Left ventricle myocardium inferior (tissue), 1 donor: ENCODE measurements at regions not wholly inside any gene's neighbourhood (a gene's known extent, or its start where the extent isn't known, plus 50 kb on each side); places are given as distances from the start of the nearest gene placed in this dataset.

Experiments used
- DNase-seq: peaks from one replicate; pipeline ENCODE4 v3.0.0-alpha.2; 2020
- H3K27ac ChIP-seq: fragments of 200-600 bp; replicated peaks from 2 replicates; pipeline ENCODE4 v1.8.0; 2021
- H3K27me3 ChIP-seq: fragments of 200-600 bp; 2 replicates; pipeline ENCODE4 v1.8.0; 2021; ENCODE audit warnings: low read depth
- H3K36me3 ChIP-seq: fragments of 200-600 bp; 2 replicates; pipeline ENCODE4 v1.8.0; 2021
- H3K4me1 ChIP-seq: fragments of 200-600 bp; 2 replicates; pipeline ENCODE4 v1.8.0; 2021
- H3K4me3 ChIP-seq: fragments of 200-600 bp; 2 replicates; pipeline ENCODE4 v1.8.0; 2021; ENCODE audit warnings: mild to moderate bottlenecking, moderate library complexity
- H3K9me3 ChIP-seq: fragments of 200-600 bp; replicated peaks from 2 replicates; pipeline ENCODE4 v1.8.0; 2021
- intact Hi-C: fragments of 100-400 bp; cut with micrococcal nuclease; formaldehyde crosslinking; loops from one replicate; pipeline ENCODE4 v1.11.0; 2022
- TF ChIP-seq, protein P1 (sequence below): fragments of 200-600 bp; IDR thresholded peaks from 2 replicates; pipeline ENCODE4 v1.8.0; 2021; ENCODE audit warnings: antibody characterized with exemption, mild to moderate bottlenecking, borderline replicate concordance
- donor health status: DM: no; HTN: yes; CAD: no; lungs with severe emphysema.

DNA sequence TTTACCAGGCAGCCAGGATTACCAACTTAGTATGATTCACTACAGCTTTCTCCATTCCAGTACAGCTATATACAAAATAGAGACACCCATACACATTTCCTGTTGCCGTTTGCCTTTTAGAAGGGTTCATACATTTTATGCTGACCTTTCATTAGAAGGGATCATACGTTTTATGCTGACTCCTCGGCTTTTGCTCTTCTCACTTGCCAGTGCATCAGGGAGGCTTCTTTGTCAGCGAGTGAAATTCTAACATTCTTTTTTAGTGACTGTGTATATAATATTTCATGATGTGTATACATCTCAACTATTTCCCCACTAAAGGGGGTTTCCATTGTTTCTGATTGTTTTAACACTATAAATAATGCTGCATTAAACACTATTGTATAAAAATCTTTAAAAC, 552.6 kb downstream of the TRIML1 start:
- DNase-seq, result no peak
- no peaks in the 10 kb centered on the region for H3K36me3 ChIP-seq
- H3K4me1 ChIP-seq, result no peaks in the 10 kb centered on the region
- H3K9me3 ChIP-seq, result no peaks in the 10 kb centered on the region
- H3K4me3 ChIP-seq, result no peak overlapping the region
- no peak overlapping the region for H3K27ac ChIP-seq
- TF ChIP-seq, protein P1, sequence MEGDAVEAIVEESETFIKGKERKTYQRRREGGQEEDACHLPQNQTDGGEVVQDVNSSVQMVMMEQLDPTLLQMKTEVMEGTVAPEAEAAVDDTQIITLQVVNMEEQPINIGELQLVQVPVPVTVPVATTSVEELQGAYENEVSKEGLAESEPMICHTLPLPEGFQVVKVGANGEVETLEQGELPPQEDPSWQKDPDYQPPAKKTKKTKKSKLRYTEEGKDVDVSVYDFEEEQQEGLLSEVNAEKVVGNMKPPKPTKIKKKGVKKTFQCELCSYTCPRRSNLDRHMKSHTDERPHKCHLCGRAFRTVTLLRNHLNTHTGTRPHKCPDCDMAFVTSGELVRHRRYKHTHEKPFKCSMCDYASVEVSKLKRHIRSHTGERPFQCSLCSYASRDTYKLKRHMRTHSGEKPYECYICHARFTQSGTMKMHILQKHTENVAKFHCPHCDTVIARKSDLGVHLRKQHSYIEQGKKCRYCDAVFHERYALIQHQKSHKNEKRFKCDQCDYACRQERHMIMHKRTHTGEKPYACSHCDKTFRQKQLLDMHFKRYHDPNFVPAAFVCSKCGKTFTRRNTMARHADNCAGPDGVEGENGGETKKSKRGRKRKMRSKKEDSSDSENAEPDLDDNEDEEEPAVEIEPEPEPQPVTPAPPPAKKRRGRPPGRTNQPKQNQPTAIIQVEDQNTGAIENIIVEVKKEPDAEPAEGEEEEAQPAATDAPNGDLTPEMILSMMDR, result no peak
- intact Hi-C loops, result no loop called here
- H3K27me3 ChIP-seq, result peaks cover 4% of the 10 kb centered on the region

DNA sequence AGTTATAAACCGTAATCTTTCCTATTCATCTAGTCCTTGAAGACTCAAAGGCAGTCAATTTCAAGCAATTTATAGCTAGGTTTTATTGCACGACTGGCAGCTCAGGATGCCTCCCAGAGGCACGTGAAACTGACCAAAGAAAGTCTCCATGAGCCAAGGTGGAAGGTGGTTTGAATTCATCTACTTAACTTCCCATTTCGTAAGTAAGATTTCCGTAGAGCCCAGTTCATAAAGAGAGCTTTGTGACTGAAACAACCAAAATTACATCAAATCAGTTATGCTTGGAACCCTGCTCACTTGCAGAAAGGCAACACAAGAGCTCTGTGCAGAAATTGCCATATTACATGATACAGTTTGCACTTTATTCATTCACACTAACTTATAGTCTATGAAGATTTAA, 556.0 kb downstream of the TRIML1 start:
- no peaks in the 10 kb centered on the region for H3K36me3 ChIP-seq
- no peaks in the 10 kb centered on the region for H3K9me3 ChIP-seq
- H3K27me3 ChIP-seq, result peaks cover 6% of the 10 kb centered on the region
- H3K4me3 ChIP-seq, result no peak overlapping the region
- no peak for DNase-seq
- no peaks in the 10 kb centered on the region for H3K4me1 ChIP-seq
- TF ChIP-seq, protein P1, result no peak
- H3K27ac ChIP-seq, result no peak overlapping the region
- intact Hi-C loops, result no loop called here

DNA sequence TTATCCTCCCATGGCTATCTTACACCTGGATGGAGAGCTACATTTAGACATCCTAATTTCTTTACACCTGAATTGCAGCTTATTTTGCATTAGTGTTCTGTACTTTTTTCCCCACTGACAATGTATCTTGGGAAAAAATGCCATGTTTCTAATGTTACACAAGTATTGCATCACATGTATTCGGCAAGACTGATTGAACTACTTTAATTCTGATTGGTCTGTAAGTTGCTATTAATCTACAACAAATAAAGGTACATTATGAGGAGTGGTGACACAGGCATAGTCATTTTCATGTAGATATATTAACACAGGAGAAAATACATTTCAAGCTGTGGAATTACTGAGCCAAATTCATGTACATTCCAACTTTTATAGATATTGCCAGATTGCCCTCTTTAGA, 558.0 kb downstream of the TRIML1 start:
- intact Hi-C loops, result no loop called here
- peaks cover 6% of the 10 kb centered on the region for H3K27me3 ChIP-seq

DNA sequence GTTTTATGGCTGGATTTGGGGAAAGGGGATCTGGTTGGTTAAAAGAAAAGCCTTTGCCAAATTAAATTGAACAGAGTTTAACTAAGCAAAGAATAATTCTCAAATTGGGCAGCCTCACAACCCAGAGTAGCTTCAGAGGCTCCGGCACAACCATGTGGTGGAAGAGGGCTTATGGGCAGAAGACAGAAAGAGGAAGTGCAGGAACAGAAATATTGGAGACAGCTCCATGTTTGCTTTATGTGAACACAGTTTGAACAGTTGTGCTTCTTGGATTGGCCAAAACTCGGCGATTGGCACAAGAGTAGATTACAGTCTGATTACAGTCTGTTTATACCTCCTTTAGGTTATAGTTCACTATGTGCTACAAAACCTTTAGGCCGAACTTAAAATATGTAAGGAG, 562.7 kb downstream of the TRIML1 start:
- H3K27ac ChIP-seq, result no peak overlapping the region
- intact Hi-C loops, result no loop called here
- TF ChIP-seq, protein P1, result no peak

More for the DNA sequence above, 558.0 kb downstream of the TRIML1 start:
- H3K4me3 ChIP-seq, result no peak overlapping the region
- no peaks in the 10 kb centered on the region for H3K36me3 ChIP-seq
- no peaks in the 10 kb centered on the region for H3K9me3 ChIP-seq
- no peak overlapping the region for H3K27ac ChIP-seq
- TF ChIP-seq, protein P1, result no peak
- DNase-seq, result no peak
- H3K4me1 ChIP-seq, result no peaks in the 10 kb centered on the region

DNA sequence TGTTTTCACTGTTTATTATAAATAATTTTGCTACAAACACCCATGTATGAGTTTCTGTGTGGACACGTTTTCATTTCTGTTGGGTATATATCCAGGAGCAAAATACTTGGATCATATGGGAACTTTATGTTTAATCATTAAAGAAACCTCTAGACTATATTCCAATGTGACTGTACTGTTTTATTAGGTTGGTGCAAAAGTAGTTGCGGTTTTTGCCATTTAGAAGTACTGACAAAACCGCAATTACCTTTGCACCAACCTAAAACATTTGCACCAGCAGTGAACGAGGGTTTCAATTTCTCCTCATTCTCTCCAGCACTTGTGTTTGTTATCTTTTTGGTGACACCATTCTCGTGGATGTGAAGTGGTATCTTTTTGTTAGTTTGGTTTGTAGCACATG, 565.0 kb downstream of the TRIML1 start:
- Histone ChIP-seq H3K36me3 (no peaks in the 10 kb centered on the region), H3K9me3 (no peaks in the 10 kb centered on the region), H3K4me1 (no peaks in the 10 kb centered on the region), H3K4me3 (no peak overlapping the region), H3K27ac (no peak overlapping the region), H3K27me3 (no peaks in the 10 kb centered on the region)
- DNase-seq, result no peak
- intact Hi-C loops, result no loop called here
- TF ChIP-seq, protein P1, result no peak

More for the DNA sequence above, 562.7 kb downstream of the TRIML1 start:
- H3K36me3 ChIP-seq, result no peaks in the 10 kb centered on the region
- DNase-seq, result no peak
- no peak overlapping the region for H3K4me3 ChIP-seq
- no peaks in the 10 kb centered on the region for H3K4me1 ChIP-seq
- H3K27me3 ChIP-seq, result peaks cover 1% of the 10 kb centered on the region
- H3K9me3 ChIP-seq, result no peaks in the 10 kb centered on the region

DNA sequence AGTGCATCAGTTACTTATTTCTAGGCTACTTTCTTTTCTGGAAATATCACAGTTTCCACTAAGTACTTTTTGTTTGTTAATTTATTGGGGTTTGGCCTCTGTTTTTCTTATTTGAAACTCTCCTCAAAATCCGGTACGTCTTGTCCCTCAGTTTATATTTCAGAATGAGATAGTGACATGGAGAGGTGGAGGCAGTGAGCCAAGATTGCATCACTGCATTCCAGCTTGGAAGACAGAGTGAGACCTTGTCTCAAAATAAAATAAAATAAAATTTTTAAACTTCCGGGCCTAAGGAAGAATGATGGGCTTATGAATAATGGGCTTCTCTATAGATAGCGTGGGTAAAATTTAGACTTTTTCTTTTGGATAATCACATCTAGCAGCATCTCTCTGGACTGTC, 567.8 kb downstream of the TRIML1 start:
- TF ChIP-seq, protein P1, result no peak
- intact Hi-C loops, result no loop called here
- Histone ChIP-seq H3K27me3 (no peaks in the 10 kb centered on the region), H3K9me3 (no peaks in the 10 kb centered on the region), H3K4me3 (no peak overlapping the region), H3K27ac (no peak overlapping the region), H3K36me3 (no peaks in the 10 kb centered on the region), H3K4me1 (no peaks in the 10 kb centered on the region)
- DNase-seq, result no peak
